Urinary bladder (tissue), 3 donors: ENCODE measurements at regions not wholly inside any gene's neighbourhood (a gene's known extent, or its start where the extent isn't known, plus 50 kb on each side); places are given as distances from the start of the nearest gene placed in this dataset.
"Not testable (repeated sequence)": the region's sequence is repeated elsewhere in the genome, so short reads cannot be mapped to it uniquely, and the experiment has no call there.

Experiments
- DNase-seq: peaks from one replicate; pipeline ENCODE4 v3.0.0-alpha.2; 2015; ENCODE audit errors: extremely low spot score
- H3K27ac ChIP-seq: one replicate; pipeline ENCODE4 v1.5.1; 2013; ENCODE audit warnings: low read depth, mild to moderate bottlenecking, moderate library complexity
- H3K36me3 ChIP-seq: one replicate; pipeline ENCODE4 v1.6.1; 2013; ENCODE audit warnings: mild to moderate bottlenecking, moderate library complexity; ENCODE audit not compliant: insufficient read depth
- H3K4me1 ChIP-seq: one replicate; pipeline ENCODE4 v1.6.1; 2013; ENCODE audit warnings: mild to moderate bottlenecking, moderate library complexity; ENCODE audit not compliant: insufficient read depth
- H3K4me3 ChIP-seq: one replicate; pipeline ENCODE4 v1.5.1; 2013; ENCODE audit warnings: low read depth, low read length
- WGBS: extraction: QIAGEN DNeasy Blood & Tissue Kit; methylation state at CpG from one replicate; pipeline ENCODE4 v1.1.7; 2013; 5-methylcytosine and 5-hydroxymethylcytosine counted together
- donor health status: healthy with polysubstance abuse.
- donor health status: healthy.

DNA sequence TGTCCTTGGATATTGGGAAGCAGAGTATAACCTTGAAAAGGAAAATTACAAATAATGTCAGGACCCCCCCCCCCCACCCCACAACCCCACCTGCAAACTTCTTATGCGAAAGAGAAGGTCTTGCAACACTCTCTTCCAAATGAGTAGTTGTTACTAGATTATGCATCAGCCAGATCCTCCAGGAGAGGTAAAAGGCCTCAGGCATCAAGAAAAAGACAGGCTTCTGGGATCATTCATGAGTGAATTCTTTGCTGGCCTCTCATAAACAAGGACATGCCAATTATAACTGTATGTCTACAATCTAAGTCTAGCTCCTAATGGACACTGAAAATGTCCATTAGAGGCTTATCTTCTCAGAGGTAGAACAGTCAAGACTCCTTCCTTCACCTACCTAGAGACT lies 1443.3 kb downstream of the RAPGEF2 start:
- no peak overlapping the region for H3K27ac ChIP-seq
- H3K36me3 ChIP-seq, result no peaks in the 10 kb centered on the region
- no peak for DNase-seq
- no peaks in the 10 kb centered on the region for H3K4me1 ChIP-seq
- 92% methylated on average over 1 of the region's 1 CpG for WGBS
- H3K4me3 ChIP-seq, result no peak overlapping the region

DNA sequence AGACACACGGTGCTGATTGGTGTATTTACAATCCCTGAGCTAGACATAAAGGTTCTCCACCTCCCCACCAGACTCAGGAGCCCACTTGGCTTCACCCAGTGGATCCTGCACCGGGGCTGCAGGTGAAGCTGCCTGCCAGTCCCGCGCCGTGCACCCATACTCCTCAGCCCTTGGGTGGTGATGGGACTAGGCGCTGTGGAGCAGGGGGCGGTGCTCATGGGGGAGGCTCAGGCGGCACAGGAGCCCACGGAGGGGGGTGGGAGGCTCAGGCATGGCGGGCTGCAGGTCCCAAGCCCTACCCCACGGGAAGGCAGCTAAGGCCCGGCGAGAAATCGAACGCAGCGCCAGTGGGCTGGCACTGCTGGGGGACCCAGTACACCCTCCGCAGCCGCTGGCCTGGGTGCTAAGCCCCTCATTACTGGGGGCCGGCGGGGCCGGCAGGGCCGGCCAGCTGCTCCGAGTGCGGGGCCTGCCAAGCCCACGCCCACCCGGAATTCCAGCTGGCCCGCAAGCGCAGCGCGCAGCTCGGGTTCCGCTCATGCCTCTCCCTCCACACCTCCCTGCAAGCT lies 1447.2 kb downstream of the RAPGEF2 start:
- DNase-seq, H3K36me3 ChIP-seq, H3K4me3 ChIP-seq, H3K27ac ChIP-seq, H3K4me1 ChIP-seq: not testable (repeated sequence)
- 97% methylated on average over 32 of the region's 32 CpGs for WGBS

DNA sequence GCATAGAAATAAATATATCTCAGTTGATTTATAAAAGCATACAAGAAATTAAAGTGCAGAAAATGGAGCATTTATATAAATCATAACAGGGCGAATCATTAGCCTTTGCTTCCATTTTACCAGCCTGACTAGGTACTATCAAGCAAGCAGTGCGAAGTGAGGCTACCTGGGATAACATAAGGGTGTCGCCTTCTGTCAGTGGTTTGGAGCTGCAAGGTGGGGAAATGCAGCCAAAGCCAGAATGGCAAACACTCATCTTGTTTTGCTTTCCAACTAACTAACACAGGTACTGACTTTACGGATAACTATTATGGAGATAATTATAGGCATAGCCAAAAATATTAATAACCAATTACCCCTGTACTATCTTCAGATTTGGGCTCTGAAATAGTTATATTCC lies 1459.8 kb downstream of the RAPGEF2 start:
- no peak overlapping the region for H3K4me3 ChIP-seq
- H3K27ac ChIP-seq, result no peak overlapping the region
- H3K36me3 ChIP-seq, result no peaks in the 10 kb centered on the region
- H3K4me1 ChIP-seq, result no peaks in the 10 kb centered on the region
- no peak for DNase-seq
- WGBS, result 95% methylated on average over 4 of the region's 4 CpGs

DNA sequence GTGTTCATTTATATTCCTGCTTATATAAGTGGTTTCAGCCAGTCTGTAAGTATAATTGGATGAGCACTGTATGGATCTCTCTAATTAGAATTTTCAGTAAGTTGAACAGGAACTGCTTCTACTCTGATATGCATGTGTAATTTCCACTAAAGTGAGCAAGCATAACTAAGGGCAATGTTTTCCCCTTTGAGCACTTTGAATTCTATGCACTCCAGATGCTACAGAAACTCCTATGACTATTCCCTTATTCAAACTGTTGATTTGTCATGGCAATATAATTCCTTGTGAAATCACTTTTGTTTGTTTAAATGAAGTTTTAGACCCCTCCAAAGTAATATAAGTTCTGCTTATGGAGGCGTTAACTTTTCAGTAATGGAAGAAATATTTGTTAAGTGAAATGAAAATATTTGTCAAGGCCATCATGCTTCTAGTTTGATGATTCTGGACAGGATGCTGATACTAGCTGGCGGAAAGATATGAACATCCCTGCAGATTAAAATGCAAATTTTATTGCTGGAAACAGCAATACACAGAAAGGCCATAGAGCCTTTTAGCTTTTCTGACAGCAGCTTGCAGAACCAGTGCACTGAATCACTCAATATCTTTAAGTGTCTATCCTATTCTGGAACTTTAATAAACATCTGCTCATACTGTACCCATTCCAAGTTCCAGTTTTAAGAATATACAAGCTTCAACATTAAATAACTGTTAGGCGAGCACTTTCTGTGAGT lies 1460.8 kb downstream of the RAPGEF2 start:
- Histone ChIP-seq H3K36me3 (no peaks in the 10 kb centered on the region), H3K4me1 (no peaks in the 10 kb centered on the region), H3K4me3 (no peak overlapping the region), H3K27ac (no peak overlapping the region)
- no peak for DNase-seq
- 58% methylated on average over 3 of the region's 3 CpGs for WGBS

DNA sequence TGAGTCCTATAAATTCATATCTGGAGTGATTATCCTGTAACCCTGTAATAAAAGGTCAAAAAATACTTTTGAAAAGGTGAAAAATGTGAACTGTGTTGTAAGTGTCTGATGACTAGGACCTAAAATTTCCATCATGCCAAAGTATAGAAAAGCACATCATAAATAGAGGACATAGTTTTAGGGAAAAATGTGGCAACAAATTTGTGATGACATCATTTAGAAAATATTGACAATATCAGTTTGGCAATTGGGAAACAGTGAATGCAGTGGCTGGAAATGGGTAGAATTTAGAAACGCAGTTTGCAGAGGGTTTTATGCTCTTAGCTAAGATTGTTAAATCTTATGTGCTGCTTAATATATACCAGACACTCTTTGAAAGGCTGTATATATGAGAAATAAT lies 1464.8 kb downstream of the RAPGEF2 start:
- WGBS, result 56% methylated on average over 1 of the region's 1 CpG
- no peak overlapping the region for H3K4me3 ChIP-seq
- no peaks in the 10 kb centered on the region for H3K4me1 ChIP-seq
- DNase-seq, result no peak
- no peaks in the 10 kb centered on the region for H3K36me3 ChIP-seq
- no peak overlapping the region for H3K27ac ChIP-seq

DNA sequence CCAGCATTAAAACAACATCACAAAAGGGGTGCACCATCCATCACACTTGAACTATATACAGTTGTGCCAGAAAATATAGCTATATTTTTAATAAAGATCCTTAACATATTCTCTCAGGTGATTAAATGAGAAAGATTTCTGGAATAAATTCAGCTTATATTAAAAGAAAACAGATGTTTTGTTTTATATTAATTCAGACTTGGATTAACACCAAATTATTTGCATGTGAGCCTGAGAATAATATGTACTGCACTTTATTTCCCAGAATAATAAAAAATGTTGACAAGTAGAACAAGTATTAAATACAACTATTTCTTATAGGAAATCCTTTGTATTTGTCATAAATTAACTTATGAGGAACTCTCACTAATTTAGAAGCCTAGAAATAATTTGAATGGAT lies 1467.4 kb downstream of the RAPGEF2 start:
- DNase-seq, result peak; percentile 7
- Histone ChIP-seq H3K27ac (no peak overlapping the region), H3K4me1 (no peaks in the 10 kb centered on the region), H3K36me3 (no peaks in the 10 kb centered on the region), H3K4me3 (no peak overlapping the region)

DNA sequence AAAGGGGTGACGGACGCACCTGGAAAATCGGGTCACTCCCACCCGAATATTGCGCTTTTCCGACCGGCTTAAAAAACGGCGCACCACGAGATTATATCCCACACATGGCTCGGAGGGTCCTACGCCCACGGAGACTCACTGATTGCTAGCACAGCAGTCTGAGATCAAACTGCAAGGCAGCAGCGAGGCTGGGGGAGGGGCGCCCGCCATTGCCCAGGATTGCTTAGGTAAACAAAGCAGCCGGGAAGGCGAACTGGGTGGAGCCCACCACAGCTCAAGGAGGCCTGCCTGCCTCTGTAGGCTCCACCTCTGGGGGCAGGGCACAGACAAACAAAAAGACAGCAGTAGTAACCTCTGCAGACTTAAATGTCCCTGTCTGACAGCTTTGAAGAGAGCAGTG lies 1471.4 kb downstream of the RAPGEF2 start:
- not testable (repeated sequence) for H3K27ac ChIP-seq, DNase-seq, H3K4me3 ChIP-seq, H3K36me3 ChIP-seq, H3K4me1 ChIP-seq
- WGBS, result 92% methylated on average over 18 of the region's 18 CpGs

DNA sequence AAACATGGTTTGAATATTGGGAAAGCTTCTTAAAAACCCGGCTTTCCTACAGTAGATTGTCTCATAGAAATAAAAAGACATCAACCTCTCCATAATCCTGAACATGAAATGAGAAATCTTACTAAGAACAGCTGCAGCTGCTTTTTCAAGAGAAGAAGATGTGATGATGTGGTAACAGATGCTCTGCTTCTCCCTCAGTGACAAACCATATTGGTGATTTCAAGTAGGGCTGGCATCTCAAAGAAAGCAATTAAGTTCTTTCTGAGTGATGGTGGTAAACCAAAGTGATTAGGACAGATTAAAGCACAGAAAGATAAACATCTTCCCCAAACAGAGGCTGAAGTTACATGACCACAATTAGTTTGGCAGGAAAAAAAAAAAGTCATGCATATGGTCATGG lies 1477.7 kb downstream of the RAPGEF2 start:
- Histone ChIP-seq H3K4me3 (no peak overlapping the region), H3K4me1 (no peaks in the 10 kb centered on the region), H3K36me3 (no peaks in the 10 kb centered on the region), H3K27ac (no peak overlapping the region)
- WGBS, result 67% methylated on average over 1 of the region's 1 CpG
- DNase-seq, result no peak

DNA sequence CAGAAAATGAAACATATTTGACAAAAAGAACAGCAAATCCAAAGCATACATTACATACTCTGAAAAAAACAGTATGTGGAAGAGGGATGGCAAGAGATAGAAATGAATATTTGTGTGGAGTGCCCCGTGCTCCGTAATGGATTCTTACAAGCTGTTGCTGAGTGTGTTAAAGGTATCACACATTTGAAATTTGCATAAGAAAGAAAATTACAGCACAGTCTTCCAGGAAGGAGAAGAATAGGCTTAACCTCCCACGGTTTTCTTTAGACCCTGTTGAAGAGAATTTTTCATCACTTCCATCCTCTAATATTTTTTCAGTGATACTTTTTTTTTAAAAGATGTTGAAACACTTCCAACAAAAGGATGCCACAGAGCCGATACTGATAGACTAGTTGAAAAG lies 1489.4 kb downstream of the RAPGEF2 start:
- whole genome bisulfite sequencing, result 46% methylated on average over 4 of the region's 4 CpGs
- no peak for DNase-seq
- Histone ChIP-seq H3K36me3 (no peaks in the 10 kb centered on the region), H3K4me1 (no peaks in the 10 kb centered on the region), H3K27ac (no peak overlapping the region), H3K4me3 (no peak overlapping the region)

DNA sequence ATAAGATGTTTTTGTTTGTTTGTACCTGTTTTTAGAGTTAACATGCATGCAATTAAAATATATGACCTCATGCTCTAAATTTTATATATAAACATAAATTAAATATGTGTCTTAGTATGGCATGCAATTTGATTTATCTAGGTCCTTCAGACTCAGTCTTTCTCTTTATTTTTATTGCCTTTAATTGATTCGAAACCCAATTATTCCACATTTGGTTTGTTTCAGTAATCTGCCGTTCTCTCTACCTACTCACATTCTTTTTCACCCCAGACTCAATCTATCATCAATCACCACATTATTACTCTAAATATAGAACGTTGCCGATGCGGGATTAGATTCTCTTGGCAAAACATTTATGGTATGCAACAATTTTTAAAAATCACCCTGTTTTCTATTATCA lies 1492.8 kb downstream of the RAPGEF2 start:
- no peaks in the 10 kb centered on the region for H3K4me1 ChIP-seq
- WGBS, result 44% methylated on average over 5 of the region's 5 CpGs
- no peak overlapping the region for H3K4me3 ChIP-seq
- H3K27ac ChIP-seq, result no peak overlapping the region
- no peaks in the 10 kb centered on the region for H3K36me3 ChIP-seq
- DNase-seq, result no peak

DNA sequence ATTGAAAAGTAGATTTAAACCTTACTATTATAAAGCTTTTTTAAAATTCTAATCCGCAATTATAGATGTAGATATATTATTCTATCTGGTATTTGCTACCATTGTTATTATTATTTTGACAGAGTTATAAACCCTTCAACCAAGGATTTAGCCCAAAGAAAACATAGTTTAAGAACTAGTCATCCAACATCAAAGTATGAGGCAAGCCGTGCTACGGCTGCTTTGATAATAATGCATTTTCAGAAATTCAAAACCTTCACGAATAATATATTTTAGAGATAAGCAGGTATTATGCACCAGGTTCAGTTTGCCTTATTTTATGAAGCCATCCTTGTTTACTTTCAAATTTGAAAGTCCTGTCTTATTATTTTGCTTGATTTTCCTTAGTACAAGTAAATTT lies 1501.7 kb downstream of the RAPGEF2 start:
- Histone ChIP-seq H3K4me3 (no peak overlapping the region), H3K4me1 (no peaks in the 10 kb centered on the region), H3K27ac (no peak overlapping the region), H3K36me3 (no peaks in the 10 kb centered on the region)
- WGBS, result 69% methylated on average over 4 of the region's 4 CpGs
- DNase-seq, result no peak

DNA sequence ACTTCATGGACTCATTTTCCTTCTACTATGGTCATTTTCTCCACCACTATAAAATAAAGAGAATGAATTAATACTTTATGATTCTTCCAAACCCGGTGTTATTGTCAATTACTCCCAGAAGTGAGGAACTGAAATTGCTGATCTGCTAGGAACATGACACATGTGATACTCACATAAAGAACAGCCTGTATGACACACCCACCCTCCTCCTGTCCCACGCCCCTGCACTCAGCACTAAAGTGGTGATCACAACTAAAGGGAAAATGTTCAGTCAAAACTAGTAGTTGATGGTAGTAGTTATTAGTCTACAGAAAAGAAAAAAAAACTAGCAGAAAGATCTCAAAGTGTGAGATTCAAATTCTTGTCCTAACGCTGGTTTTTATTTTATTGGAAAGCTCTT lies 1508.3 kb downstream of the RAPGEF2 start:
- no peak for DNase-seq
- Histone ChIP-seq H3K36me3 (no peaks in the 10 kb centered on the region), H3K4me1 (no peaks in the 10 kb centered on the region), H3K27ac (no peak overlapping the region), H3K4me3 (no peak overlapping the region)
- 85% methylated on average over 3 of the region's 3 CpGs for WGBS

DNA sequence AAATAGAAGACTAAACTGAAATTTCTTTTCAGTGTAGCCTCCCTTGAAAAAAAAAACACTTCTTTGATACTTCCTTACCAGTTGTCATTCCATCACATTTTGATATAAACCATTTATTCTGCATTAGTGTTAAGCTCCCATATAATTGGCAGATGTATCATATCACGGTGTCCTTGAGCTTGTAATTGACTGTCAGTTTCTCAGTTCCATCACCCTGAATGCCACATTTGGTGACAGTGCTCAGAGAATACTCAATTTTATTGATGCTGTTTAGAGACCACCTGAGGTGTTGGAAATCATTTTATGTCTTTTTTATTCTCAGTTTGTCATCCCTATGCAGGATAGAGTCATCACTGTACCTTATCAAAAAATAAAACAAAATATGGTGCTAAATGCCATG lies 1528.2 kb downstream of the RAPGEF2 start:
- no peak overlapping the region for H3K27ac ChIP-seq
- no peak for DNase-seq
- no peak overlapping the region for H3K4me3 ChIP-seq
- H3K36me3 ChIP-seq, result no peaks in the 10 kb centered on the region
- WGBS, result 86% methylated on average over 1 of the region's 1 CpG
- H3K4me1 ChIP-seq, result no peaks in the 10 kb centered on the region

DNA sequence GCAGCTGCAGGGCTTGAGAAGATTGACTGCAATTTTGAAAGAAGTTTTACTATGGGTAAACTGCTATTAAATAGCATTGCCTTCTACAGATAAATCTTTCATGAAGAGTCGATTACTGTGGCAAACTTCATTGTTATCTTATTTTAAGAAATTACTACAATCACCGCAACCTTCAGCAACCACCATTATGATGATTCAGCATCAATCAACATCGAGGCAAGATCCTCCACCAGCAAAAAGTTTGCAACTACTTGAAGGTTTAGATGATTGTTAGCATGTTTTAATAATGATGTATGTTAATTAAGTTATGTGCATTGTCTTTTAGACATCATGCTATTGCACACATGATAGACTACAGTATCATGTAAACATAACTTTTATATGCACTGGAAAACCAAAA lies 1511.0 kb downstream of the FSTL5 start:
- Histone ChIP-seq H3K36me3 (no peaks in the 10 kb centered on the region), H3K27ac (no peak overlapping the region), H3K4me3 (no peak overlapping the region), H3K4me1 (no peaks in the 10 kb centered on the region)
- DNase-seq, result no peak
- WGBS, result 89% methylated on average over 3 of the region's 3 CpGs

DNA sequence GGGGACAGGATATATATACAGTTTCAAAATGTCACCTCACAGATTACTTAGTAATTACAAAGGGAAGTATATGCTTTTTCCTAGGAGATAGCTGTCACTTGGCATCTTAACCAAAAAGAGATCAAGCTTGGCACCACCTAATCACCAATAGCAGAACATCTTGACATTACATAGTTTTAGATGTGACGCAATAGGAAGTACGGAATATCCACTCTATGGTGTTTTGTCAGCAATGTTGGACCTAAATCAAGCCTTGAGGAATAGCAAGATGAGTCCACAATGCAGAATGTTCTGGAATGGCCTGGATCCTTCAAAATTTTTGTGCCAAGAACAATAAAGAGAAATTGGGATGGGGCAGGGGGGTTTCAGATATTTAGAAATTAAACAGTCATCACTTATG lies 1488.2 kb downstream of the FSTL5 start:
- WGBS, result 97% methylated on average over 2 of the region's 2 CpGs
- no peak overlapping the region for H3K27ac ChIP-seq
- no peak overlapping the region for H3K4me3 ChIP-seq
- no peak for DNase-seq
- H3K4me1 ChIP-seq, result no peaks in the 10 kb centered on the region
- H3K36me3 ChIP-seq, result no peaks in the 10 kb centered on the region
